HFFc6 (cell line): ENCODE measurements at regions not wholly inside any gene's neighbourhood (a gene's known extent, or its start where the extent isn't known, plus 50 kb on each side); places are given as distances from the start of the nearest gene placed in this dataset.

Source experiments
- DNase-seq: peaks from one replicate; pipeline ENCODE4 v3.0.0-alpha.2; 2018
- H3K27ac Mint-ChIP-seq: 2 replicates; pipeline ENCODE4 v1.8.0; 2020; ENCODE audit warnings: mild to moderate bottlenecking, mixed read lengths
- H3K27me3 Mint-ChIP-seq: 2 replicates; pipeline ENCODE4 v1.8.0; 2021; ENCODE audit warnings: mild to moderate bottlenecking, moderate library complexity, mixed read lengths; ENCODE audit not compliant: insufficient read depth
- H3K36me3 Mint-ChIP-seq: 2 replicates; pipeline ENCODE4 v1.8.0; 2021; ENCODE audit warnings: low read depth, mixed read lengths
- H3K4me1 Mint-ChIP-seq: 2 replicates; pipeline ENCODE4 v1.8.0; 2020; ENCODE audit warnings: low read depth, mixed read lengths
- H3K4me3 Mint-ChIP-seq: 2 replicates; pipeline ENCODE4 v1.8.0; 2020; ENCODE audit warnings: mild to moderate bottlenecking, moderate library complexity, mixed read lengths
- H3K9me3 Mint-ChIP-seq: 2 replicates; pipeline ENCODE4 v1.8.0; 2020; ENCODE audit warnings: mild to moderate bottlenecking, mixed read lengths
- TF ChIP-seq, protein P1 (sequence below): fragments of 200-600 bp; sonication (generic); IDR thresholded peaks from 2 replicates; pipeline ENCODE4 v1.5.0; 2021; ENCODE audit warnings: antibody characterized with exemption, mild to moderate bottlenecking

DNA sequence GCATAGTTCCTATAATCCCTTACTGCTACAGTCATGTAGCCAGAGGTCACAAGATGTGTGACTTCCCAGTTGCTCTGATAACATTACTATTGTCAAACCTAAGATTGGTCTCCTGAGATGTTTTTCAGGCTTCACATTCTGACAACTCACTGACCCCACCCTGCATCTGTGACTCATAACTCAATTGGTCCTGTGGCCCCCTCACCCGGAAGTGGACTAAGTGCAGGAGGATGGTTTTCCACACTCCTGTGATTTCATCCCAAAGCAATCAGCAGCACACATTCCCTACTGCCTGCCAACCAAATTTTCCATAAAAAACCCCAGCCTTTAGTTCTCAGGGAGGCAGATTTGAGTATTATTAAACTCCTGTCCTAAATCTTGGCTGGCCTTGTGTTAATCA, 564.9 kb upstream of the ZNF385D start:
- H3K4me1 Mint-ChIP-seq: no peaks in the 10 kb centered on the region
- no peak for DNase-seq
- H3K27me3 Mint-ChIP-seq: peaks cover 1% of the 10 kb centered on the region; the same call in 1 of the 2 replicates
- H3K9me3 Mint-ChIP-seq: peaks cover 37% of the 10 kb centered on the region
- H3K36me3 Mint-ChIP-seq: no peaks in the 10 kb centered on the region; the same call in 1 of the 2 replicates
- TF ChIP-seq, protein P1, sequence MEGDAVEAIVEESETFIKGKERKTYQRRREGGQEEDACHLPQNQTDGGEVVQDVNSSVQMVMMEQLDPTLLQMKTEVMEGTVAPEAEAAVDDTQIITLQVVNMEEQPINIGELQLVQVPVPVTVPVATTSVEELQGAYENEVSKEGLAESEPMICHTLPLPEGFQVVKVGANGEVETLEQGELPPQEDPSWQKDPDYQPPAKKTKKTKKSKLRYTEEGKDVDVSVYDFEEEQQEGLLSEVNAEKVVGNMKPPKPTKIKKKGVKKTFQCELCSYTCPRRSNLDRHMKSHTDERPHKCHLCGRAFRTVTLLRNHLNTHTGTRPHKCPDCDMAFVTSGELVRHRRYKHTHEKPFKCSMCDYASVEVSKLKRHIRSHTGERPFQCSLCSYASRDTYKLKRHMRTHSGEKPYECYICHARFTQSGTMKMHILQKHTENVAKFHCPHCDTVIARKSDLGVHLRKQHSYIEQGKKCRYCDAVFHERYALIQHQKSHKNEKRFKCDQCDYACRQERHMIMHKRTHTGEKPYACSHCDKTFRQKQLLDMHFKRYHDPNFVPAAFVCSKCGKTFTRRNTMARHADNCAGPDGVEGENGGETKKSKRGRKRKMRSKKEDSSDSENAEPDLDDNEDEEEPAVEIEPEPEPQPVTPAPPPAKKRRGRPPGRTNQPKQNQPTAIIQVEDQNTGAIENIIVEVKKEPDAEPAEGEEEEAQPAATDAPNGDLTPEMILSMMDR: no peak
- no peak overlapping the region for H3K27ac Mint-ChIP-seq
- no peak overlapping the region for H3K4me3 Mint-ChIP-seq

GRCh38 chr3:22318325-22318724, 567.3 kb upstream of the ZNF385D start:
- peaks cover 31% of the 10 kb centered on the region for H3K9me3 Mint-ChIP-seq
- no peak for DNase-seq

DNA sequence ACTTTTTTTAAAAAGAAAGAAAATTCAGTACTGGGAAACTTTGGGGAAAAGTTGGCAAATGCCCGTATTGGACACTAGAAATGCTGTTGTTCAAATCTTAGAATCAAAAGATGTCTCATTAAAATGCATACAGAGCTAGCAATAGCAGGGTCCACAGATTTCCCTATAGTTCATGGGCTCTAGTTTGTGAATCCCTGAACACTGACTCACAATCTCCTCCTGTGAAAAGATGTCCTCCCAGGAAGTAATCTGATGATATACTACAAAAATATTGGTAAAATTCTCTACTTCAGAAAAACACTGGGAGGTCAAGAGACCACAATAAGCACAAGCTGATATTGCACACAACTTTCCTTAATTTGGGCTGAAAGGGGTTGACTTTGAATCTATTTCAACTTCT, 568.4 kb upstream of the ZNF385D start:
- Mint-ChIP-seq H3K27me3 (peaks cover 1% of the 10 kb centered on the region; the same call in 1 of the 2 replicates), H3K9me3 (peaks cover 31% of the 10 kb centered on the region), H3K4me3 (no peak overlapping the region), H3K4me1 (no peaks in the 10 kb centered on the region), H3K36me3 (no peaks in the 10 kb centered on the region; the same call in 1 of the 2 replicates), H3K27ac (no peak overlapping the region)
- no peak for DNase-seq
- TF ChIP-seq, protein P1: no peak

More at GRCh38 chr3:22318325-22318724, 567.3 kb upstream of the ZNF385D start:
- Mint-ChIP-seq H3K4me1 (no peaks in the 10 kb centered on the region), H3K27ac (no peak overlapping the region), H3K36me3 (no peaks in the 10 kb centered on the region; the same call in 1 of the 2 replicates), H3K4me3 (no peak overlapping the region), H3K27me3 (peaks cover 1% of the 10 kb centered on the region; the same call in 1 of the 2 replicates)
- TF ChIP-seq, protein P1: no peak

DNA sequence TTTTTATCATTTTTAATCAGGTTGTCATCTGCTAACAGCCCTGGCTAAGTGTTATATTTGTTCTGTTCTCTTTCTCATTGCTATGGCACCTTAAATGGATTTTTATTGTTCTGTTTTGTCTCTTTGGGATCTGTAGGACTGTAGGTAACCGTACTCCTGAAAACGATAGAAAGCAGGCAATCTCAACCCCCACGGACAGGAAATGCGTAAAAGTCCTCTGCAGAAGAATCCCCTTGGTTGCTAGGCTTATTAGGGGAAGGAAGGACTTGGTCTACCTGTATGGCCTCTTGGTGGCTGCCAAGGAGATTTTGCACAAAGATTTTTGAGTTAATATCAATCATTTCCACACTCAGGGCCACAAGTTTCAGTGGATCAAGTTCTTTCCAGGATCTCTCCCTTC, 571.9 kb upstream of the ZNF385D start:
- no peak for DNase-seq
- H3K36me3 Mint-ChIP-seq: no peaks in the 10 kb centered on the region
- H3K27ac Mint-ChIP-seq: no peak overlapping the region
- no peaks in the 10 kb centered on the region; the same call in 1 of the 2 replicates for H3K27me3 Mint-ChIP-seq
- no peaks in the 10 kb centered on the region for H3K4me1 Mint-ChIP-seq
- H3K9me3 Mint-ChIP-seq: peaks cover 18% of the 10 kb centered on the region
- TF ChIP-seq, protein P1: no peak
- no peak overlapping the region for H3K4me3 Mint-ChIP-seq

- Mint-ChIP-seq H3K36me3 (peaks cover 4% of the 10 kb centered on the region; the same call in 1 of the 2 replicates), H3K4me1 (no peaks in the 10 kb centered on the region)
- TF ChIP-seq, protein P1: no peak
These were observed 575.3 kb upstream of the ZNF385D start for GRCh38 chr3:22326305-22326704.

GRCh38 chr3:22334996-22335395, 584.0 kb upstream of the ZNF385D start:
- no peak for DNase-seq
- Mint-ChIP-seq H3K9me3 (peaks cover 30% of the 10 kb centered on the region), H3K4me1 (no peaks in the 10 kb centered on the region), H3K36me3 (no peaks in the 10 kb centered on the region), H3K27ac (no peak overlapping the region), H3K4me3 (no peak overlapping the region), H3K27me3 (no peaks in the 10 kb centered on the region)
- TF ChIP-seq, protein P1: no peak

More at GRCh38 chr3:22326305-22326704, 575.3 kb upstream of the ZNF385D start:
- Mint-ChIP-seq H3K27ac (no peak overlapping the region), H3K4me3 (no peak overlapping the region), H3K9me3 (peaks cover 30% of the 10 kb centered on the region), H3K27me3 (no peaks in the 10 kb centered on the region; the same call in 1 of the 2 replicates)
- no peak for DNase-seq
